KBM-7 (cell line): ENCODE measurements at regions not wholly inside any gene's neighbourhood (a gene's known extent, or its start where the extent isn't known, plus 50 kb on each side); places are given as distances from the start of the nearest gene placed in this dataset.
"Not testable (repeated sequence)": the region's sequence is repeated elsewhere in the genome, so short reads cannot be mapped to it uniquely, and the experiment has no call there.

Experiments
- DNase-seq: peaks from one replicate; pipeline ENCODE4 v3.0.0-alpha.2; 2015
- in situ Hi-C: fragments of 300-500 bp; cut with MboI; formaldehyde crosslinking; loops from 2 replicates; pipeline ENCODE4 v1.14.3; 2020; ENCODE audit warnings: low sequenced_read_pairs, low pct_unique_long_range_greater_than_20kb, mixed read lengths

GRCh38 chr5:118327389-118327788, 661.0 kb downstream of the DTWD2 start:
- no peak for DNase-seq
- in situ Hi-C loops, result no loop called here

DNA sequence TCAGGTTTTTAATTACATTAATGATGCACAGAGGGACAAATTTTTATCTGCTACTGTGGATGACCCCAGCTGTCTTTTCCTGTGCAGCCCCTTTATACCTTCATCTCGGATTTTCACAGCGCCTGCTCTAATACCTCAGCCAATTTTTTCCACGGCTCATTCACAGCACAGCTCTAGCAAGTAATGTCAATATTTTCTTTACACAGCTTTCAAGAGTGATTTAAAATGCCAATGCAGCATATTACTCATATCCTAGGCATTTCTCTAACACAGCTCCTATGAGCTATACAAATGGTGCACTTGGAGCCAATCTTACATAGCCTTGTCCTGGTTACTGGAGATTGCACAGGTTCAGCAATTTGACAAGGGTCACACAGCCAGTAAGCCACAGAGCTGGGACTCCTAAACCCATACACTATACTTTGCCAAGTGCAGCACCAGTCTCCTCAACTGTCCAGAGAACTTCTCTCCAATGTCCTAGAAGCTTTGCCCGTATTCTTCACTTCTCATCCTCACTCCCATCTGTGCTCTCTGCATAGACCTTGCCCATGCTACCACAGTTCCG, 661.8 kb downstream of the DTWD2 start:
- DNase-seq, result no peak
- in situ Hi-C loops, result no loop called here

DNA sequence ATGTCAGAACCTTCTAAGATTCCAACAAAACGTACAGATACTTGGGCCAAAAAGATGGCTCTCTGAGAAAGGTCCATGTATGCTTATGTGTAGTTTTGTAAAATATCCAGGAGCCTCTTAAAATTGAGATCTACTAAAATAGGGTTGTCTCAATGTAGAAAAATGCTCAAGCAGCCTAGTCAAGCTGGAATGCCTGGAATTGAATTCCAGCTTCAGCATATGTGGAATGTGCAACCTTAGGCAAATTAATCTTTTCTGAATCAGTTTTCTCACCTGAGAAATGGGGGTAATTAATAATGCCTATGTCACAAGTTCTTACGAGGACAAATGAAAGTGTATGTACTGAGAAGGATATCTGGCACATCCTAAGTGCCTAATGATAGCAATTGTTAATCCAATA, 662.4 kb downstream of the DTWD2 start:
- no peak for DNase-seq
- in situ Hi-C loops, result no loop called here

GRCh38 chr5:118323723-118324122, 664.6 kb downstream of the DTWD2 start:
- in situ Hi-C loops, DNase-seq: not testable (repeated sequence)

DNA sequence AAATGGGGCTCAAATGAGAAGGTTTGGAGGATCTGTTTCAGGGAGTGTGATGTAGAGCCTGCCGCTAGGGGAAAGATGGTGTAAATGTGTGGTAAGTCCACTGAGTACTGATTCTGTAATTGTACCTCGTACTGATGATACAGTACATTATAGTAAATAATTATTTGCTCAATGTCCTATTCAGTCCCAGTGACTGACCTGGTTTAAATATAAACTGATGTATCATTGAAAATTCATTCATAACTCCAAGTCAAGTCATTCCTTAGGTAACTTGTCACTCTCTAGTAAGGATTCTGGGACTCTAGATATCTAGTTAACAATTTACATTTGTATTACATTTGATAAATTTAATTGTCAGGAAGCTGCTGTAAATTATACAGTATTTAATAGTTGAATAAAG, 667.3 kb downstream of the DTWD2 start:
- in situ Hi-C loops, result no loop called here
- no peak for DNase-seq

- in situ Hi-C loops, result no loop called here
- no peak for DNase-seq
These were observed 668.2 kb downstream of the DTWD2 start for GRCh38 chr5:118320121-118320520.

GRCh38 chr5:118314931-118315330, 673.4 kb downstream of the DTWD2 start:
- in situ Hi-C loops, result no loop called here
- no peak for DNase-seq

GRCh38 chr5:118311103-118311819, 677.1 kb downstream of the DTWD2 start:
- DNase-seq, result no peak
- in situ Hi-C loops, result no loop called here

DNA sequence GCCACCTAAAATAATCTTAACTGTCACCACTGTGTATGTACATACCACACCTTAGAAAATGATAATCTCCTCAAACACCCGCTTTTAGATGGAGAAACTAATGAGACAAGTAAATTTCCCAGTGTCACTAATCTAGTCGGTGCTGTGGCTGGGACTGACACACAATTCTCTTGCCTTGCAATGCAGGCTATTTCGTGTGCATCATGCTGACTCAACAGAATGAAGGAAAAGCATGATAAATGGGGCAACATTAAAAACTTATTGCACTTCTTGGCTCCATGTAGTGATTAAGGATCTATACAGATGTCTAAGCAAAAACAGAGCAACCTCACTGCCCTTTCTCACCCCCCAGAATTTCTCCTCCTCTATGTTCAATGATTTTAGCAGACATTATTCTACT, 677.9 kb downstream of the DTWD2 start:
- in situ Hi-C loops, result no loop called here
- no peak for DNase-seq

GRCh38 chr5:118303296-118303695, 685.1 kb downstream of the DTWD2 start:
- DNase-seq, result no peak
- in situ Hi-C loops, result no loop called here

- no peak for DNase-seq
- in situ Hi-C loops, result no loop called here
These were observed 685.6 kb downstream of the DTWD2 start for GRCh38 chr5:118302786-118303185.

GRCh38 chr5:118301696-118302095, 686.7 kb downstream of the DTWD2 start:
- in situ Hi-C loops, result no loop called here
- DNase-seq, result no peak

- no peak for DNase-seq
- in situ Hi-C loops, result no loop called here
These were observed 693.3 kb downstream of the DTWD2 start for GRCh38 chr5:118295045-118295444.

GRCh38 chr5:118293378-118293777, 695.0 kb downstream of the DTWD2 start:
- no peak for DNase-seq
- in situ Hi-C loops, result no loop called here

DNA sequence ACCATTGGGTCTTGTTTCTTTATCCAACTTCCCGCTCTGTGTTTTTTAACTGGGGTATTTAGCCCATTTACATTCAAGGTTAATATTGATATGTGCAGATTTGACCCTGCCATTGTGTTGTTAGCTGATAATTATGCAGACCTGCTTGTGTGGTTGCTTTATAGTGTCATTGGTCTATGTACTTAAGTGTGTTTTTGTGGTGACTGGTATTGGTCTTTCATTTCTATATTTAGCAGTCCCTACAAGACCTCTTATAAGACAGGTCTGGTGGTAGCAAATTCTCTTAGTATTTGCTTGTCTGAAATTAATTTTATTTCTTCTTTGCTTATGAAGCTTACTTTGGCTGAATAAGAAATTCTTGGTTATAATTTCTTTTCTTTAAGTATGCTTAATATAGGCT, 698.1 kb downstream of the DTWD2 start:
- no peak for DNase-seq
- in situ Hi-C loops, result no loop called here

GRCh38 chr5:118284230-118284629, 704.1 kb downstream of the DTWD2 start:
- DNase-seq, in situ Hi-C loops: not testable (repeated sequence)

- in situ Hi-C loops, DNase-seq: not testable (repeated sequence)
These were observed 705.8 kb downstream of the DTWD2 start for GRCh38 chr5:118282480-118283038.

- in situ Hi-C loops, result no loop called here
- DNase-seq, result no peak
These were observed 708.6 kb downstream of the DTWD2 start for GRCh38 chr5:118279540-118280294.

DNA sequence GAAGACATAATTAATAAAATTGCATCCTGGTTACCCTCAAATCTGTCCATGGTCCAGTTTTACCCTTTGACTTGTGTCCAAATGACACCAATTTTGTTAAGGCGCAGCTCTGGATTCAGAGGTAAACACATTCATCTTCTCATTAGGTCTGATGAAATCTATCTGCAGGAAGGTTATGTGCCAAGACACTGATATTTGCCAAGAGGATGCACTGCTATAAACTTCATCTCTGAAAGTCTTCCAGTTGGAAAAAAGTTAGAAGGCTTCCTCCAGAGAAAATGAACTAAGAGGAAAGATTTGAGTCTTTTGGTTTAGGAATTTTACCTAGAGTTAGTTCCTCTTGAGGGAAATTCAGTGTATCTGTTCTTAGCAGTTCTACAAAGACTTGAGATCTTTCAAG, 717.8 kb downstream of the DTWD2 start:
- DNase-seq, result no peak
- in situ Hi-C loops, result no loop called here

DNA sequence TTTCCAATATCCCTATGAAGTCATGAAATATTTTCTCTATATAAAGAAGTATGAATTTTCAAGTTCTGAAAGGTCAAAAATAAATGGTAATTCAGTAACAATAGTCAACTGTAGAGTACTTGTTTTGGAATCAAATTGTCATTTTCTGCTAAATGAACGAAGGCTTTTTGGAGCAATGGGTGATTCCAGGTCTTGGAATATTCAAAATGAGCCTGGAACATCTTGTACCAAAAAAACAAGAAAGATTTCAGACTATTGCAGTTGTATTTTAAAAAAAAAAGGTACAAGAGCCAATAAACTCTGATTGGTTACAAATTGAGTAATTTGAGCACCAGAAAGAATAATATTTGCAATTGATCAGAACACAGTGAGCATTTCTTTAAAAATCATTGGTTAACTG, 730.1 kb downstream of the DTWD2 start:
- no peak for DNase-seq
- in situ Hi-C loops, result no loop called here
